T-cell (primary cell): ENCODE measurements at regions not wholly inside any gene's neighbourhood (a gene's known extent, or its start where the extent isn't known, plus 50 kb on each side); places are given as distances from the start of the nearest gene placed in this dataset.

Experiments used
- ATAC-seq, 4 experiments: fragments of 200-7000 bp in 3 of 4; fragments of 150-1000 bp in 1 of 4; cut with Tn5 transposase; replicated peaks in 1 of 4; 1 replicate in 3 of 4; 2 replicates in 1 of 4; pipeline ENCODE4 v1.10.0; 2021; ENCODE audit warnings: moderate library complexity in 3 of 4, mild to moderate bottlenecking in 2 of 4, moderate number of reproducible peaks in 1 of 4
- CTCF ChIA-PET, 2 donors: fragments of 300-600 bp; sonication (Branson Sonifier 250); formaldehyde crosslinking; loops; one replicate each; lab custom pipeline; 2022; ENCODE audit warnings: antibody characterized with exemption in 2 of 2; lab: Charles Lee
- POLR2A ChIA-PET, 2 donors: fragments of 300-600 bp; sonication (Branson Sonifier 250); formaldehyde crosslinking; loops; one replicate each; lab custom pipeline; 2022; ENCODE audit warnings: antibody characterized with exemption in 2 of 2; lab: Charles Lee
- DNase-seq, 35 experiments: peaks; one replicate each; pipeline versions ENCODE4 v3.0.0 to v3.0.0-alpha.2; 2013 to 2023
- H3K27ac ChIP-seq: one replicate; pipeline ENCODE4 v1.5.1; 2013; ENCODE audit warnings: low read length
- H3K27me3 ChIP-seq, 2 experiments: replicated peaks in 1 of 2; 1 replicate in 1 of 2; 2 replicates in 1 of 2; pipeline versions ENCODE4 v1.6.1 to v1.7.0; 2013; ENCODE audit warnings: low read length in 1 of 2, mixed read lengths in 1 of 2; ENCODE audit not compliant: control insufficient read depth in 2 of 2, insufficient read depth in 2 of 2; ENCODE audit errors: extremely low read depth in 1 of 2
- H3K36me3 ChIP-seq, 2 donors: 1 replicate in 1 of 2; 2 replicates in 1 of 2; pipeline versions ENCODE4 v1.6.1 to v1.7.0; 2013; ENCODE audit warnings: low read length in 1 of 2; ENCODE audit not compliant: control insufficient read depth in 2 of 2, insufficient read depth in 1 of 2; ENCODE audit errors: extremely low read depth in 1 of 2
- H3K4me1 ChIP-seq, 2 experiments: 1 replicate in 1 of 2; 2 replicates in 1 of 2; pipeline versions ENCODE4 v1.6.1 to v1.7.0; 2013; ENCODE audit warnings: low read length in 2 of 2, mixed read lengths in 1 of 2; ENCODE audit not compliant: insufficient read depth in 2 of 2, control insufficient read depth in 1 of 2; ENCODE audit errors: extremely low read depth in 1 of 2
- H3K4me3 ChIP-seq, 2 donors: 1 replicate in 1 of 2; 2 replicates in 1 of 2; pipeline versions ENCODE4 v1.5.1 to v1.7.0; 2013; ENCODE audit warnings: mild to moderate bottlenecking in 2 of 2, low read length in 1 of 2, moderate library complexity in 1 of 2; ENCODE audit not compliant: control insufficient read depth in 1 of 2; ENCODE audit errors: extremely low read depth in 1 of 2
- H3K9me3 ChIP-seq: 2 replicates; pipeline ENCODE4 v1.7.0; 2013
- H3K27ac Mint-ChIP-seq, 2 donors: one replicate each; pipeline ENCODE4 v1.8.0; 2020 to 2021; ENCODE audit warnings: mild to moderate bottlenecking in 2 of 2, mixed read lengths in 2 of 2
- H3K27me3 Mint-ChIP-seq, 2 donors: one replicate each; pipeline ENCODE4 v1.8.0; 2021 to 2022; ENCODE audit warnings: mixed read lengths in 2 of 2
- H3K36me3 Mint-ChIP-seq: one replicate; pipeline ENCODE4 v1.8.0; 2021; ENCODE audit warnings: mixed read lengths
- H3K4me1 Mint-ChIP-seq, 3 donors: one replicate each; pipeline ENCODE4 v1.8.0; 2020 to 2022; ENCODE audit warnings: mixed read lengths in 3 of 3, mild to moderate bottlenecking in 1 of 3
- H3K4me3 Mint-ChIP-seq, 3 donors: one replicate each; pipeline ENCODE4 v1.8.0; 2020 to 2022; ENCODE audit warnings: mild to moderate bottlenecking in 3 of 3, mixed read lengths in 3 of 3, moderate library complexity in 3 of 3
- H3K9me3 Mint-ChIP-seq, 3 donors: one replicate each; pipeline ENCODE4 v1.8.0; 2020 to 2022; ENCODE audit warnings: mixed read lengths in 3 of 3
- WGBS: methylation state at CpG from one replicate; pipeline ENCODE4 v1.1.5; 2013; ENCODE audit warnings: missing lambda C conversion rate; ENCODE audit not compliant: insufficient coverage; 5-methylcytosine and 5-hydroxymethylcytosine counted together

GRCh38 chr15:66955871-66956585, 109.4 kb upstream of the SMAD3 start:
- Histone ChIP-seq H3K4me1 (no peaks in the 10 kb centered on the region), H3K4me3 (no peak overlapping the region), H3K27ac (no peak overlapping the region), H3K9me3 (no peaks in the 10 kb centered on the region), H3K36me3 (no peaks in the 10 kb centered on the region), H3K27me3 (peaks cover 0 to 7% of the 10 kb centered on the region in 2 experiments)
- ChIA-PET POLR2A (no interaction called here), CTCF (no interaction called here)
- WGBS: 88% methylated on average over 1 of the region's 2 CpGs
- H3K4me3 Mint-ChIP-seq: no peak overlapping the region
- DNase-seq (no peak), ATAC-seq (no peak)
- H3K4me1 Mint-ChIP-seq: no peaks in the 10 kb centered on the region
- no peak overlapping the region for H3K27ac Mint-ChIP-seq
- H3K9me3 Mint-ChIP-seq: no peaks in the 10 kb centered on the region
- peaks cover 0 to 4% of the 10 kb centered on the region in 2 donors for H3K27me3 Mint-ChIP-seq
- no peaks in the 10 kb centered on the region for H3K36me3 Mint-ChIP-seq

- H3K27ac Mint-ChIP-seq: no peak overlapping the region
- H3K4me1 ChIP-seq: no peaks in the 10 kb centered on the region
- peaks cover 0 to 7% of the 10 kb centered on the region in 2 experiments for H3K27me3 ChIP-seq
- POLR2A ChIA-PET: no interaction called here
- CTCF ChIA-PET: no interaction called here
- no peaks in the 10 kb centered on the region for H3K4me1 Mint-ChIP-seq
- DNase-seq (no peak), ATAC-seq (no peak)
- no peaks in the 10 kb centered on the region for H3K9me3 ChIP-seq
- H3K27me3 Mint-ChIP-seq: peaks cover 0 to 4% of the 10 kb centered on the region in 2 donors
- H3K36me3 ChIP-seq: no peaks in the 10 kb centered on the region
- 99% methylated on average over 7 of the region's 9 CpGs for WGBS
- no peak overlapping the region for H3K27ac ChIP-seq
- no peak overlapping the region for H3K4me3 ChIP-seq
- H3K36me3 Mint-ChIP-seq: no peaks in the 10 kb centered on the region
- no peaks in the 10 kb centered on the region for H3K9me3 Mint-ChIP-seq
- no peak overlapping the region for H3K4me3 Mint-ChIP-seq
These were observed 108.6 kb upstream of the SMAD3 start for GRCh38 chr15:66956672-66957430.

DNA sequence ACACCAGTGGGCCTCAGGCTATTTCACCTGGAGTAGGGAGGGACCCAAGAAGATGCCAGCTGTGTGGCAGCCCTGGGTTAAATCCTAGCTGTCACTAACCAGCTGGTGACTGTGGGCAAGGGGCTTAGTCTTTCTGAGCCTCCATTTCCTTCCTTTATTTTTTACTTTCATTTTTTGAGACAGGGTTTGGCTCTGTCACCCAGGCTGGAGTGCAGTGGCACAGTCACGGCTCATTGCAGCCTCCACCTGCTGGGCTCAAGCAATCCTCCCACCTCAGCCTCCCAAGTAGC, 108.0 kb upstream of the SMAD3 start:
- H3K4me3 Mint-ChIP-seq: no peak overlapping the region
- CTCF ChIA-PET: no interaction called here
- H3K27me3 ChIP-seq: peaks cover 0 to 7% of the 10 kb centered on the region in 2 experiments
- DNase-seq (no peak), ATAC-seq (no peak)
- no peak overlapping the region for H3K27ac ChIP-seq
- H3K36me3 ChIP-seq: no peaks in the 10 kb centered on the region
- no peak overlapping the region for H3K4me3 ChIP-seq
- WGBS: no CpG with 5 or more reads among the region's 1 CpG
- no peaks in the 10 kb centered on the region for H3K9me3 Mint-ChIP-seq
- H3K4me1 Mint-ChIP-seq: no peaks in the 10 kb centered on the region
- peaks cover 0 to 4% of the 10 kb centered on the region in 2 donors for H3K27me3 Mint-ChIP-seq
- POLR2A ChIA-PET: no interaction called here
- H3K9me3 ChIP-seq: no peaks in the 10 kb centered on the region
- H3K27ac Mint-ChIP-seq: no peak overlapping the region
- no peaks in the 10 kb centered on the region for H3K36me3 Mint-ChIP-seq
- no peaks in the 10 kb centered on the region for H3K4me1 ChIP-seq

DNA sequence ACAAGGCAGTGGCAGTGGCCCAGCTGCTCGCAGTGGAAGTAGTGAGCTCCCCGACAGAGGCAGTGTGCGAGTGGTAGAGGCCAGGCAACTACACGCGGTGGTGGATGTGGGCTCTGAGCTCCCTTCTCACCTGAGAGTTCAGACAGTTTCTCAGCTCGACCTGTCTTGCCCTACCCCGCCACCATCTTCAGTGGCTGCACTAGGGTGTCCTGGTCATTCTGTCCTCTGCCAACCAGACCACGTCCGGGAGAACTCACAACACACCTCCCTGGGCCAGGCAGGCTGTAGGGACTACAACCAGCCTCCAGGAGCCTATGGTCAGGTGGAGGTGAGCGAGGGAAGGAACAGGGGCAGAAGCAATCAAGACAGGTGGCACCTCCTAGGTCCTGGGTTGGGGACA, 106.3 kb upstream of the SMAD3 start:
- H3K27ac Mint-ChIP-seq: no peak overlapping the region
- H3K36me3 Mint-ChIP-seq: no peaks in the 10 kb centered on the region
- ATAC-seq: no peak
- H3K4me1 Mint-ChIP-seq: no peaks in the 10 kb centered on the region
- no peak for DNase-seq
- ChIA-PET POLR2A (no interaction called here), CTCF (no interaction called here)
- H3K27me3 Mint-ChIP-seq: peaks cover 0 to 4% of the 10 kb centered on the region in 2 donors
- no peaks in the 10 kb centered on the region for H3K9me3 Mint-ChIP-seq
- Histone ChIP-seq H3K27ac (no peak overlapping the region), H3K9me3 (no peaks in the 10 kb centered on the region), H3K36me3 (no peaks in the 10 kb centered on the region), H3K27me3 (peaks cover 0 to 7% of the 10 kb centered on the region in 2 experiments), H3K4me3 (no peak overlapping the region), H3K4me1 (no peaks in the 10 kb centered on the region)
- no peak overlapping the region for H3K4me3 Mint-ChIP-seq
- 90% methylated on average over 7 of the region's 10 CpGs for WGBS

GRCh38 chr15:66959875-66960274, 105.5 kb upstream of the SMAD3 start:
- H3K27ac ChIP-seq: no peak overlapping the region
- Mint-ChIP-seq H3K36me3 (no peaks in the 10 kb centered on the region), H3K4me3 (no peak overlapping the region), H3K27me3 (peaks cover 0 to 3% of the 10 kb centered on the region in 2 donors), H3K4me1 (no peaks in the 10 kb centered on the region), H3K9me3 (no peaks in the 10 kb centered on the region), H3K27ac (no peak overlapping the region)
- 92% methylated on average over 1 of the region's 3 CpGs for WGBS
- H3K4me1 ChIP-seq: no peaks in the 10 kb centered on the region
- ATAC-seq (no peak), DNase-seq (no peak)
- ChIA-PET POLR2A (interaction anchor here in 1 of 2 donors (0.7 kb wide), 1 partner anchor 566 kb away, joined by 3 read pairs; no protein-coding TSS in a partner anchor), CTCF (no interaction called here)
- no peak overlapping the region for H3K4me3 ChIP-seq
- H3K36me3 ChIP-seq: no peaks in the 10 kb centered on the region
- peaks cover 0 to 3% of the 10 kb centered on the region in 2 experiments for H3K27me3 ChIP-seq
- H3K9me3 ChIP-seq: no peaks in the 10 kb centered on the region

DNA sequence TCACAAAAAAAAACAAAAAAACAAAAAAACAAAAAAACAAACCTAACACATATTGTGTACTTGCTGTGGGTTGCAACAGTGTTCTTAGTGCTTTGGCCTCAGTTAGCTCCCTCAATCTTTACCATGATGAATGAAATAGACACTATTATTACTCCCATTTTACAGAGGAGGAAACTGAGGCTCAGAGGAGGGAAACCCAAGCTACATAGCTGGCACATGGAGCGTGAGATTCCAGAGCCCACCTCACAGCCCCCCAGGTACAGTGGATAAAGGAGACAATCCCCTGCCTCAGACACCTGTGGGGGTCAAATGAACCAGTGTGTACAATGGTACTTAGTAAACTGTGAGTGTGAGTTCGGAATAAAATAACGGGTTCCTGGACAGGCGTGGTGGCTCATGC, 104.9 kb upstream of the SMAD3 start:
- no peaks in the 10 kb centered on the region for H3K36me3 Mint-ChIP-seq
- no peaks in the 10 kb centered on the region for H3K4me1 Mint-ChIP-seq
- no peaks in the 10 kb centered on the region for H3K9me3 Mint-ChIP-seq

More for the DNA sequence above, 104.9 kb upstream of the SMAD3 start:
- Histone ChIP-seq H3K4me1 (no peaks in the 10 kb centered on the region), H3K27me3 (peaks cover 0 to 4% of the 10 kb centered on the region in 2 experiments), H3K27ac (no peak overlapping the region), H3K4me3 (no peak overlapping the region), H3K36me3 (no peaks in the 10 kb centered on the region), H3K9me3 (no peaks in the 10 kb centered on the region)
- H3K4me3 Mint-ChIP-seq: no peak overlapping the region
- CTCF ChIA-PET: no interaction called here
- 100% methylated on average over 2 of the region's 4 CpGs for WGBS
- POLR2A ChIA-PET: interaction anchor here in 1 of 2 donors (0.7 kb wide), 1 partner anchor 566 kb away, joined by 3 read pairs; no protein-coding TSS in a partner anchor
- ATAC-seq: no peak
- DNase-seq: no peak
- peaks cover 0 to 3% of the 10 kb centered on the region in 2 donors for H3K27me3 Mint-ChIP-seq
- H3K27ac Mint-ChIP-seq: no peak overlapping the region
